ENCODE measurements at regions not wholly inside any gene's neighbourhood (a gene's known extent, or its start where the extent isn't known, plus 50 kb on each side); places are given as distances from the start of the nearest gene placed in this dataset.
"Not testable (repeated sequence)": the region's sequence is repeated elsewhere in the genome, so short reads cannot be mapped to it uniquely, and the experiment has no call there.

- DNase-seq, result no peak
Observed at GRCh38 chr7:98728555-98728954, 111.5 kb downstream of the NPTX2 start.

GRCh38 chr7:98729121-98729520, 112.0 kb downstream of the NPTX2 start:
- DNase-seq, result no peak

GRCh38 chr7:98730326-98730725, 113.2 kb downstream of the NPTX2 start:
- DNase-seq, result no peak

GRCh38 chr7:98731651-98732050, 114.6 kb downstream of the NPTX2 start:
- DNase-seq, result no peak

GRCh38 chr7:98733036-98733435, 116.0 kb downstream of the NPTX2 start:
- DNase-seq, result no peak

- no peak for DNase-seq
Observed at GRCh38 chr7:98735801-98736200, 118.7 kb downstream of the NPTX2 start.

GRCh38 chr7:98736461-98736860, 119.4 kb downstream of the NPTX2 start:
- not testable (repeated sequence) for DNase-seq

- no peak for DNase-seq
Observed at GRCh38 chr7:98737176-98737575, 120.1 kb downstream of the NPTX2 start.

- DNase-seq, result no peak
Observed at GRCh38 chr7:98740643-98741042, 123.6 kb downstream of the NPTX2 start.

GRCh38 chr7:98745722-98746318, 124.0 kb downstream of the TMEM130 start:
- DNase-seq, result peak; percentile 58

GRCh38 chr7:98748090-98748489, 121.7 kb downstream of the TMEM130 start:
- DNase-seq, result no peak

- no peak for DNase-seq
Observed at GRCh38 chr7:98753176-98753575, 116.6 kb downstream of the TMEM130 start.

- no peak for DNase-seq
Observed at GRCh38 chr7:98753989-98754479, 115.8 kb downstream of the TMEM130 start.

GRCh38 chr7:98755138-98755898, 114.5 kb downstream of the TMEM130 start:
- no peak for DNase-seq

GRCh38 chr7:98758157-98758556, 111.7 kb downstream of the TMEM130 start:
- no peak for DNase-seq

- DNase-seq, result no peak
Observed at GRCh38 chr7:98760201-98760651, 109.6 kb downstream of the TMEM130 start.

- DNase-seq, result no peak
Observed at GRCh38 chr7:98761225-98761624, 108.6 kb downstream of the TMEM130 start.

- DNase-seq, result no peak
Observed at GRCh38 chr7:98762620-98763019, 107.2 kb downstream of the TMEM130 start.

GRCh38 chr7:98763441-98763840, 106.4 kb downstream of the TMEM130 start:
- DNase-seq, result no peak

GRCh38 chr7:98764946-98765345, 104.9 kb downstream of the TMEM130 start:
- DNase-seq, result no peak

- not testable (repeated sequence) for DNase-seq
Observed at GRCh38 chr7:98770085-98770484, 99.7 kb downstream of the TMEM130 start.

- DNase-seq, result no peak
Observed at GRCh38 chr7:98771519-98771918, 98.3 kb downstream of the TMEM130 start.

- DNase-seq, result no peak
Observed at GRCh38 chr7:98771941-98772603, 97.7 kb downstream of the TMEM130 start.

- no peak for DNase-seq
Observed at GRCh38 chr7:98774884-98775283, 94.9 kb downstream of the TMEM130 start.
